Amniotic epithelial cell (primary cell): ENCODE measurements at regions not wholly inside any gene's neighbourhood (a gene's known extent, or its start where the extent isn't known, plus 50 kb on each side); places are given as distances from the start of the nearest gene placed in this dataset.

Source experiments
- DNase-seq: peaks from one replicate; pipeline ENCODE4 v3.0.0-alpha.2; 2010; ENCODE audit warnings: low read depth

GRCh38 chr5:24831989-24832388, 187.2 kb upstream of the CDH10 start:
- DNase-seq: no peak

- DNase-seq: no peak
Observed at GRCh38 chr5:24823625-24824024, 178.8 kb upstream of the CDH10 start.

DNA sequence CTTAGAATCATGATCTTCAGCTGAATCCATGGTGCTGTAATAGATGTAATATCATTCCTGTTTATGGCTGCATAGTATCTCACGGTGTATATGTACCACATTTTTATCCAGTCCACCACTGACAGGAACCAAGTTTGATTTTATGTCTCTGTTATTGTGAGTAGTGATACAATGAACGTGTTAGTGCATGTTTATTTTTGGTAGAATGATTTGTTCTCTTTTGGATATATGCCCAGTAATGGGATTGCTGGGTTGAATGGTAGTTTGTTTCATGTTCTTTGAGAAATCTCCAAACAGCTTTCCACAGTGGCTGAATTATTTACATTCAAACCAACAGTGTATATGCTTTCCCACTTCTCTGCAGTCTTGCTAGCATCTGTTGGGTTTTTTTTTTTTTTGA, 175.1 kb upstream of the CDH10 start:
- no peak for DNase-seq

- no peak for DNase-seq
Observed at GRCh38 chr5:24817966-24818365, 173.2 kb upstream of the CDH10 start.

DNA sequence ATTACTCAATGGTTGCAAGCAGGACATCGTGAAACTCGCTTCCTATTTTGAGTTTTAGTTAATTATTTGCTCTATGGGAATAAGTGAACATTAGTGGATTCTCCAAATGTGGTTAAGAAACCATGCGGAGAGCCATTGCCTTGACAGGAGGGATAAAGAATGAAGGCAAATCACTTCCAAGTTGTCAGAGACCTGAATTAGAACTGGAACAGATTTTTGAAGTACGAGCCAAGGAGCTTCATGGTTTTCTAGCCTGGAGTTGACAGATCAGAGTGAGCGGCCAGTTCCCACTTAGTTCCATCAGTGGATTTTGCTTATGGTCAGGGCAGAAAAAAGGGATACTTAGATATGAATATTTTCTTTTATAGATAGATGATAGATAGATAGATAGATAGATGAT, 171.4 kb upstream of the CDH10 start:
- no peak for DNase-seq

- no peak for DNase-seq
Observed at GRCh38 chr5:24805230-24805629, 160.5 kb upstream of the CDH10 start.

GRCh38 chr5:24804221-24804681, 159.5 kb upstream of the CDH10 start:
- no peak for DNase-seq

DNA sequence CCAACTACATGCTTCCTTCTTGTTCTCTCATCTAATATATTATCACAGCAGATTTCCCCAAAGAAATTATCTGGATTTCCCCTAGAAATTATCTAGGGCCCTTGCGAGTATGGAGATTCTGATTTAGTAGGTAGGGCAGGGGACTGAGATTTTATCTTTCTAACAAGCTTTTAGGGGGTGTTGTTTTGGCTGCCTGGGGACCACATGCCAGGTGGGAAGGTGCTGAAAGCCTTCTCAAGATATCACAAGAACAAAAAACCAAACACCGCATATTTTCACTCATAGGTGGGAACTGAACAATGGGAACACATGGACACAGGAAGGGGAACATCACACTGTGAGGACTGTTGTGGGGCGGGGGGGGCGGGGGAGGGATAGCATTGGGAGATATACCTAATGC, 146.5 kb upstream of the CDH10 start:
- DNase-seq: no peak

- no peak for DNase-seq
Observed at GRCh38 chr5:24789611-24790351, 145.0 kb upstream of the CDH10 start.

DNA sequence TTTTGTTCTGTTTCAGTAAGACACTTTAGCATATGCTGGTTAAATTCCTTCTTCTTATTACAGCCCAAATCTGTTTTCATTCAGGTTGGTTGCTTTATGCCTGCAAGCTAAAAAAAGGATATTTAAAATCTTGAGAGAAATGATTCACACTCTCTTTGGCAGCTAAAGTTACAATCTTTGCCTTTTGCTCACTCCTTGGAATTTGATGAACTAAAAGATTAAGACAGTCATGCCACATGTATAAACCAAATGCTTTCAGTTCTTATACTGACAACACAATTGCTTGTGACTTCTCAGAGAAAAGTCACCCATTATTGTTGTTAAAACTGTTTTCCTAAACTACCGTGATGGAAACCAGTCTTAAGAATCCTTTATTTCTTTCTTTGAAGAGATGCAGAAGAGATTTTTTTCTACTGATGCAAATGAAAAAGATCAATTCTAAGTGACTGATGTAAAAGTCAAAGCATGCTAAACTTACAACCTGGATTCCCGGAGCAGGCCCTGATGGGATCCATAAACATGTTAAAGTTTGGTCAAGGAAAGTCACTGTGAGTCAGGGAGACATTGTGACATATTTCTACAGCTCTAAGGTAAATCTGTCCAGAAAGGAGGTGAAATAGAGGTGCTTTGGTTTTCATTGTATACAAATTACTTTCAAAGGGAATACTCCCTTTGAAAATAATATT, 144.2 kb upstream of the CDH10 start:
- no peak for DNase-seq

DNA sequence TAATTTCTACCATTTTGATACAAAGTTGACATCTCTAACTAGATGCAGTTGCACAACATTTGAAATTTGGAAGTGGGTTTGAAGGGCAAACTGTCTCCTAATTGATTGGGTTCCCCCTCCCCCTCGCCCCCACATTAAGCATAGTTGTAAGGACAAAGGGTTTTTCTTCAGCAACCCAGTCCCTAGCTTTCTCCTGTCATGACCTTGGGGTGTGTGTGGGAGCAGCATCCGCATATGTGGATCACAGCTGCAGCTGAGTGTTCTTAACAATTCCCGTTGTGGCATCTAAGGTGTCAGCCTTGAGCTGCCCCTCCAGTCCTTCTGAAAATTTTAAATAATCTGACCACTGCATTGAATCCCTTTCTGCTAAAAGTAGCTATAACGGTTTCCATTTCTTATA, 141.3 kb upstream of the CDH10 start:
- no peak for DNase-seq

DNA sequence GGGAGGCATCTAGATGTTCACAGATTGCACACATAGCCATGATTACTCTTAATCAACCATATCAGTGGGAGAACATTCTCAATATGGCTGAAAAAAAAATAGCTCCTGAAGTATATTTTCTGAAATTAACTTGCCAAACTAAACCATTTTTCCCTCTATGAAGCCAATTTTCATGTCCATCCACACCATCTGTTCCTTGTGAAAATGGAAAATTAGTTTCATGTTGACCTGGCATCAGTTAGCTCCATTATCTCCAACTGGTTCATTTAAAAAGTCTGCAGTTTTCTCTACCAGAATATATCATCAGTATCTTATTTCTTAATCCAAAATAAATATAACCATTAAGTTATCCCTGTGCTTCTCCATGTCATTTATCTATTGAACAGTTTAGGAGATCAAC, 138.8 kb upstream of the CDH10 start:
- no peak for DNase-seq

GRCh38 chr5:24777392-24777791, 132.6 kb upstream of the CDH10 start:
- DNase-seq: no peak

GRCh38 chr5:24773261-24773660, 128.5 kb upstream of the CDH10 start:
- DNase-seq: no peak

- no peak for DNase-seq
Observed at GRCh38 chr5:24767086-24767485, 122.3 kb upstream of the CDH10 start.

- no peak for DNase-seq
Observed at GRCh38 chr5:24765219-24765618, 120.4 kb upstream of the CDH10 start.

- no peak for DNase-seq
Observed at GRCh38 chr5:24750355-24750754, 105.6 kb upstream of the CDH10 start.

GRCh38 chr5:24749701-24750100, 104.9 kb upstream of the CDH10 start:
- peak; percentile 2 for DNase-seq

GRCh38 chr5:24747327-24747726, 102.5 kb upstream of the CDH10 start:
- no peak for DNase-seq

- DNase-seq: no peak
Observed at GRCh38 chr5:24742334-24742733, 97.6 kb upstream of the CDH10 start.

DNA sequence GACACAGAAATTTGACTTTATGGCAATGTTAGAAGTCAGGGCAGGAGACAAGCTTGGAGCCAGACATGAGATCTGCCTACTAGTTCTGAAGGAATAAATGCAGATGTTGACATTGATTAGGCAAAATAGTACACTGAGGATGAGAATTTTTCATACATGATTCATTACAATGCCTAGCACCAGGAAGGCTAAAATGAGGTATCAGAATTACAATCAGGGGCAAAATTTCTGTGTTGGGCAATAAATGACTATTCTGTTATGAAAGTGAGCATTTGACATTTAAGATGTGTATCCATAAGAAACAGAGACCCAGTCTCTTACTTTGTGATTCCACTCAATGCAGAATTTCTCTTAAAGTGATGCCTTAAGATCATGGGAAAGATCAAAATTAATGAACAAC, 92.4 kb upstream of the CDH10 start:
- no peak for DNase-seq

DNA sequence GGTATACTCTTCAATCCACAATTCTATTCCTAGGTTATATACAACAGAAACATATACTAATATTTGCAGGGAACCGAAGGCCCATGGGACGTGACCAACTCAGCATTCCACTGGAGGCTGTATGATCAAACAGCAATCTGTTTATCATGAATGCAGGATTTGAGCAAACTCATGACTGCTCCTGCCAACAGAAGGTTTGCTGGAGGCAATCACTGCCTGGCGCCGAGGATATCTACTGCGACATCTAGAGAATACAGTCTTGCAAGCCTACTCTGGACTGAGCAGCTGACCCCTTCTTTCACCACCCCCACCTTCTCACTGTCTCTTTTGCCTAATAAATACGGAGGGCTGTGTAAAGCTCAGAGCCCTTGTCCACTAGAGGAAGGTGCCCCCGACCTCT, 90.5 kb upstream of the CDH10 start:
- no peak for DNase-seq

DNA sequence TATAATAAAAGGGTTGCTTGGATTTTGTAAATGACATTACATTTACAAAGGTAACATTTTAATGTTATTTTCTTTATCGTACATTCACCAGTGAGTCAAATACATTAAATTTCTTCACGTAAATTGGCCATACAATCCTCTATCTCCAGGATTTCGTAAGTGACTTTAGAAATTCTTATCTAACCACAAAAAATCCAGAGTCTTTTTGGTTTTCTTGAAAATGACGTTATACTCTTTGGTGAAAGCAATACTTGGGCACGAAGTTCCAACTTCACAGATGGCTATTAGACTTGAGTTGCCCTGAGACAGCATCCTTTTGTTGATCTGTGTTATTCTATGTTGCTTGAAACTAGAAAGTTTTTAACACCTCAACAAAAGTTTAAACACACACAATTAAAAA, 87.4 kb upstream of the CDH10 start:
- no peak for DNase-seq

DNA sequence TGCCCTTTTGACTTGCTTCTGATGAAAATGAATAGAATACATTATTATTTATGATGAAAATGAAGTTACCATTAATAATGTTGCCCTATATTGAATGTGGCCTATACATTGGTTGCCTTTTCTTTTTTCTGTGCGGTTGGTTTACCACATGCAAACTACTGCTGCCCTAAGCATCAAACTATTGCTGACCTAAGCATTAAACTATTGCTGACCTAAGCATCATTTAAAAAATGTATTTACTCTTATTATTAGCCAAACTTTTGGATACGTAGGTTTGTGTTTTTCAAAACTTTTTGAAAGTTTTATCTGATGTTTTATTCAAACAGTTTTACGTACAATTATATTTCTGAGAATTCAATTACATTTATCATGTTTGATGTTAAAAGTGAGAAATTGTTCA, 76.0 kb upstream of the CDH10 start:
- no peak for DNase-seq
